Aorta (tissue), 5 donors: ENCODE measurements at regions not wholly inside any gene's neighbourhood (a gene's known extent, or its start where the extent isn't known, plus 50 kb on each side); places are given as distances from the start of the nearest gene placed in this dataset.
"Not testable (repeated sequence)": the region's sequence is repeated elsewhere in the genome, so short reads cannot be mapped to it uniquely, and the experiment has no call there.

Experiments used
- ATAC-seq: fragments of 200-7000 bp; cut with Tn5 transposase; one replicate; pipeline ENCODE4 v1.9.1; 2022; ENCODE audit warnings: moderate library complexity; ENCODE audit not compliant: low FRiP score
- DNase-seq, 2 donors: peaks; one replicate each; pipeline ENCODE4 v3.0.0-alpha.2; 2020
- H3K27ac ChIP-seq, 2 donors: one replicate each; pipeline ENCODE4 v1.5.1; 2013; ENCODE audit warnings: low read length in 2 of 2, mild to moderate bottlenecking in 2 of 2, moderate library complexity in 2 of 2, control low read depth in 1 of 2, inconsistent platforms in 1 of 2, low read depth in 1 of 2
- H3K27me3 ChIP-seq, 2 donors: one replicate each; pipeline ENCODE4 v1.6.1; 2013; ENCODE audit warnings: control low read depth in 1 of 2, low read length in 1 of 2, mild to moderate bottlenecking in 1 of 2, moderate library complexity in 1 of 2; ENCODE audit not compliant: insufficient read depth in 2 of 2, control insufficient read depth in 1 of 2
- H3K36me3 ChIP-seq, 2 donors: one replicate each; pipeline ENCODE4 v1.6.1; 2013; ENCODE audit warnings: control low read depth in 1 of 2, low read length in 1 of 2, mild to moderate bottlenecking in 1 of 2; ENCODE audit not compliant: insufficient read depth in 2 of 2, control insufficient read depth in 1 of 2
- H3K4me1 ChIP-seq, 2 donors: one replicate each; pipeline ENCODE4 v1.6.1; 2013; ENCODE audit warnings: low read length in 2 of 2, control low read depth in 1 of 2, mild to moderate bottlenecking in 1 of 2, moderate library complexity in 1 of 2; ENCODE audit not compliant: insufficient read depth in 2 of 2, control insufficient read depth in 1 of 2
- H3K4me3 ChIP-seq, 2 donors: one replicate each; pipeline ENCODE4 v1.5.1; 2013; ENCODE audit warnings: low read length in 2 of 2, control low read depth in 1 of 2, mild to moderate bottlenecking in 1 of 2
- H3K9me3 ChIP-seq: one replicate; pipeline ENCODE4 v1.6.1; 2013; ENCODE audit warnings: mild to moderate bottlenecking, low read length; ENCODE audit not compliant: control insufficient read depth
- WGBS, 2 donors: extraction: QIAGEN DNeasy Blood & Tissue Kit; methylation state at CpG; one replicate each; pipeline ENCODE4 v1.1.7; 2013; 5-methylcytosine and 5-hydroxymethylcytosine counted together
- intact Hi-C, 2 donors: fragments of 100-400 bp; cut with DNase I; formaldehyde crosslinking; loops; one replicate each; pipeline versions ENCODE4 v1.14.2 to v1.15.0; 2022
- donor health status: healthy with polysubstance abuse.
- donor health status: Bipolar disorder and iron deficiency.
- donor health status: DM: no; HTN: no; CAD: no.
- donor health status: DM: no; HTN: no; CAD: no.
- donor health status: DM: yes; HTN: yes; CAD: no.

GRCh38 chr3:118641608-118642007 lies 393.0 kb downstream of the IGSF11 start:
- intact Hi-C loops = no loop called here
- Histone ChIP-seq H3K4me3 (no peak overlapping the region), H3K9me3 (peaks cover 3% of the 10 kb centered on the region), H3K36me3 (no peaks in the 10 kb centered on the region), H3K4me1 (no peaks in the 10 kb centered on the region), H3K27ac (no peak overlapping the region), H3K27me3 (no peaks in the 10 kb centered on the region)
- DNase-seq (no peak), ATAC-seq (no peak)
- WGBS, 2 donors = 21% methylated on average over 4 of the region's 4 CpGs

GRCh38 chr3:118671192-118671591 lies 363.5 kb downstream of the IGSF11 start:
- WGBS, 2 donors = 53 to 59% methylated on average over 2 of the region's 2 CpGs

GRCh38 chr3:118675305-118675704 lies 359.3 kb downstream of the IGSF11 start:
- DNase-seq (no peak), ATAC-seq (no peak)
- H3K4me1 ChIP-seq = no peaks in the 10 kb centered on the region
- H3K4me3 ChIP-seq = no peak overlapping the region
- H3K27me3 ChIP-seq = no peaks in the 10 kb centered on the region
- intact Hi-C loops = no loop called here
- H3K36me3 ChIP-seq = no peaks in the 10 kb centered on the region
- H3K27ac ChIP-seq = no peak overlapping the region
- H3K9me3 ChIP-seq = peaks cover 2% of the 10 kb centered on the region
- WGBS, 2 donors = 85 to 88% methylated on average over 2 of the region's 2 CpGs

More at GRCh38 chr3:118671192-118671591, 363.5 kb downstream of the IGSF11 start:
- ATAC-seq (no peak), DNase-seq (no peak)
- no peaks in the 10 kb centered on the region for H3K4me1 ChIP-seq
- intact Hi-C loops = no loop called here
- no peak overlapping the region for H3K4me3 ChIP-seq
- no peak overlapping the region for H3K27ac ChIP-seq
- peaks cover 2% of the 10 kb centered on the region for H3K9me3 ChIP-seq
- no peaks in the 10 kb centered on the region for H3K27me3 ChIP-seq
- H3K36me3 ChIP-seq = no peaks in the 10 kb centered on the region

- H3K4me3 ChIP-seq, ATAC-seq, H3K36me3 ChIP-seq, intact Hi-C loops, H3K9me3 ChIP-seq, H3K4me1 ChIP-seq, H3K27me3 ChIP-seq, H3K27ac ChIP-seq, DNase-seq: not testable (repeated sequence)
These were observed 356.0 kb downstream of the IGSF11 start for GRCh38 chr3:118678663-118679062.

GRCh38 chr3:118682921-118683320 lies 351.7 kb downstream of the IGSF11 start:
- Histone ChIP-seq H3K4me3 (no peak overlapping the region), H3K27me3 (peaks cover 0 to 2% of the 10 kb centered on the region in 2 donors), H3K9me3 (no peaks in the 10 kb centered on the region), H3K4me1 (no peaks in the 10 kb centered on the region), H3K36me3 (no peaks in the 10 kb centered on the region), H3K27ac (no peak overlapping the region)
- ATAC-seq (no peak), DNase-seq (no peak)
- intact Hi-C loops = no loop called here
- WGBS, 2 donors = 50 to 55% methylated on average over 2 of the region's 2 CpGs

GRCh38 chr3:118683636-118684035 lies 351.0 kb downstream of the IGSF11 start:
- Histone ChIP-seq H3K27me3 (peaks cover 0 to 2% of the 10 kb centered on the region in 2 donors), H3K27ac (no peak overlapping the region), H3K4me3 (no peak overlapping the region), H3K36me3 (no peaks in the 10 kb centered on the region), H3K9me3 (no peaks in the 10 kb centered on the region), H3K4me1 (no peaks in the 10 kb centered on the region)
- 89 to 93% methylated on average over 6 of the region's 6 CpGs for WGBS, 2 donors
- ATAC-seq = no peak
- intact Hi-C loops = no loop called here
- no peak for DNase-seq

- DNase-seq = no peak
- Histone ChIP-seq H3K4me3 (no peak overlapping the region), H3K27me3 (peaks cover 0 to 2% of the 10 kb centered on the region in 2 donors), H3K9me3 (no peaks in the 10 kb centered on the region), H3K36me3 (no peaks in the 10 kb centered on the region), H3K4me1 (no peaks in the 10 kb centered on the region), H3K27ac (no peak overlapping the region)
- no peak for ATAC-seq
- intact Hi-C loops = no loop called here
- WGBS, 2 donors = 62% methylated on average over 2 of the region's 2 CpGs
These were observed 346.2 kb downstream of the IGSF11 start for GRCh38 chr3:118688396-118688884.

- no peaks in the 10 kb centered on the region for H3K4me1 ChIP-seq
- no peaks in the 10 kb centered on the region for H3K27me3 ChIP-seq
- H3K9me3 ChIP-seq = no peaks in the 10 kb centered on the region
- DNase-seq = no peak
- 64 to 75% methylated on average over 1 of the region's 1 CpG for WGBS, 2 donors
- no peak for ATAC-seq
- intact Hi-C loops = no loop called here
- no peak overlapping the region for H3K27ac ChIP-seq
- no peaks in the 10 kb centered on the region for H3K36me3 ChIP-seq
- H3K4me3 ChIP-seq = no peak overlapping the region
These were observed 342.2 kb downstream of the IGSF11 start for GRCh38 chr3:118692416-118692815.

GRCh38 chr3:118705487-118706219 lies 329.0 kb downstream of the IGSF11 start:
- Histone ChIP-seq H3K4me1 (no peaks in the 10 kb centered on the region), H3K9me3 (no peaks in the 10 kb centered on the region), H3K27ac (no peak overlapping the region), H3K27me3 (peaks cover 0 to 2% of the 10 kb centered on the region in 2 donors), H3K36me3 (no peaks in the 10 kb centered on the region), H3K4me3 (no peak overlapping the region)
- DNase-seq (no peak), ATAC-seq (no peak)
- intact Hi-C loops = no loop called here
- WGBS, 2 donors = 66 to 67% methylated on average over 12 of the region's 12 CpGs
